Stimulated activated effector memory CD8-positive, alpha-beta T cell treated with anti-CD3 and anti-CD28 coated beads, Interleukin-12 subunit alpha, Interleukin-12 subunit beta, amount 100 ng/mL, for 72 hours (primary cell): ENCODE measurements at regions not wholly inside any gene's neighbourhood (a gene's known extent, or its start where the extent isn't known, plus 50 kb on each side); places are given as distances from the start of the nearest gene placed in this dataset.

Experiments used
- ATAC-seq: fragments of 150-1000 bp; cut with Tn5 transposase; 2 replicates; pipeline ENCODE4 v1.10.0; 2021
- DNase-seq, 2 donors: peaks; one replicate each; pipeline ENCODE4 v3.0.0; 2021 to 2022; ENCODE audit warnings: low spot score in 2 of 2
- H3K27ac Mint-ChIP-seq: one replicate; pipeline ENCODE4 v1.8.0; 2022; ENCODE audit warnings: mild to moderate bottlenecking, mixed read lengths
- H3K36me3 Mint-ChIP-seq: one replicate; pipeline ENCODE4 v1.8.0; 2022; ENCODE audit warnings: mild to moderate bottlenecking, mixed read lengths
- H3K4me1 Mint-ChIP-seq: one replicate; pipeline ENCODE4 v1.8.0; 2022; ENCODE audit warnings: mixed read lengths
- H3K4me3 Mint-ChIP-seq: one replicate; pipeline ENCODE4 v1.8.0; 2022; ENCODE audit warnings: mild to moderate bottlenecking, mixed read lengths
- H3K9me3 Mint-ChIP-seq: one replicate; pipeline ENCODE4 v1.8.0; 2022; ENCODE audit warnings: mixed read lengths

- H3K4me1 Mint-ChIP-seq: no peaks in the 10 kb centered on the region
- H3K9me3 Mint-ChIP-seq: peaks cover 2% of the 10 kb centered on the region
- no peaks in the 10 kb centered on the region for H3K36me3 Mint-ChIP-seq
- DNase-seq (no peak), ATAC-seq (no peak)
- no peak overlapping the region for H3K27ac Mint-ChIP-seq
- H3K4me3 Mint-ChIP-seq: no peak overlapping the region
These were observed 203.4 kb downstream of the NDFIP2 start for GRCh38 chr13:79684371-79684770.

- H3K4me1 Mint-ChIP-seq: no peaks in the 10 kb centered on the region
- no peak overlapping the region for H3K27ac Mint-ChIP-seq
- H3K9me3 Mint-ChIP-seq: peaks cover 2% of the 10 kb centered on the region
- DNase-seq (no peak), ATAC-seq (no peak)
- H3K36me3 Mint-ChIP-seq: no peaks in the 10 kb centered on the region
- no peak overlapping the region for H3K4me3 Mint-ChIP-seq
These were observed 201.2 kb downstream of the NDFIP2 start for GRCh38 chr13:79682164-79682563.

GRCh38 chr13:79681069-79681468 lies 200.1 kb downstream of the NDFIP2 start:
- no peak for ATAC-seq
- H3K4me3 Mint-ChIP-seq: no peak overlapping the region
- H3K27ac Mint-ChIP-seq: no peak overlapping the region
- peaks cover 2% of the 10 kb centered on the region for H3K9me3 Mint-ChIP-seq
- no peak for DNase-seq
- H3K4me1 Mint-ChIP-seq: no peaks in the 10 kb centered on the region
- H3K36me3 Mint-ChIP-seq: no peaks in the 10 kb centered on the region

- no peak overlapping the region for H3K4me3 Mint-ChIP-seq
- H3K27ac Mint-ChIP-seq: no peak overlapping the region
- ATAC-seq (no peak), DNase-seq (no peak)
- no peaks in the 10 kb centered on the region for H3K36me3 Mint-ChIP-seq
- peaks cover 2% of the 10 kb centered on the region for H3K9me3 Mint-ChIP-seq
- no peaks in the 10 kb centered on the region for H3K4me1 Mint-ChIP-seq
These were observed 199.5 kb downstream of the NDFIP2 start for GRCh38 chr13:79680485-79680884.

GRCh38 chr13:79679334-79679733 lies 198.4 kb downstream of the NDFIP2 start:
- H3K4me1 Mint-ChIP-seq: no peaks in the 10 kb centered on the region
- DNase-seq: peak; percentile 12 to 56

GRCh38 chr13:79678100-79678499 lies 197.1 kb downstream of the NDFIP2 start:
- H3K9me3 Mint-ChIP-seq: peaks cover 2% of the 10 kb centered on the region
- H3K4me1 Mint-ChIP-seq: no peaks in the 10 kb centered on the region
- no peak for DNase-seq
- no peaks in the 10 kb centered on the region for H3K36me3 Mint-ChIP-seq
- no peak overlapping the region for H3K27ac Mint-ChIP-seq
- ATAC-seq: no peak
- no peak overlapping the region for H3K4me3 Mint-ChIP-seq

More at GRCh38 chr13:79679334-79679733, 198.4 kb downstream of the NDFIP2 start:
- ATAC-seq: no peak
- H3K36me3 Mint-ChIP-seq: no peaks in the 10 kb centered on the region
- H3K9me3 Mint-ChIP-seq: peaks cover 2% of the 10 kb centered on the region
- H3K27ac Mint-ChIP-seq: no peak overlapping the region
- no peak overlapping the region for H3K4me3 Mint-ChIP-seq

GRCh38 chr13:79675931-79676660 lies 195.1 kb downstream of the NDFIP2 start:
- Mint-ChIP-seq H3K4me3 (no peak overlapping the region), H3K27ac (no peak overlapping the region), H3K36me3 (no peaks in the 10 kb centered on the region), H3K4me1 (no peaks in the 10 kb centered on the region), H3K9me3 (no peaks in the 10 kb centered on the region)
- DNase-seq (no peak), ATAC-seq (no peak)

- Mint-ChIP-seq H3K4me1 (no peaks in the 10 kb centered on the region), H3K4me3 (no peak overlapping the region), H3K27ac (no peak overlapping the region), H3K9me3 (no peaks in the 10 kb centered on the region), H3K36me3 (no peaks in the 10 kb centered on the region)
- ATAC-seq (no peak), DNase-seq (no peak)
These were observed 194.0 kb downstream of the NDFIP2 start for GRCh38 chr13:79674765-79675515.

GRCh38 chr13:79673993-79674377 lies 193.0 kb downstream of the NDFIP2 start:
- no peak overlapping the region for H3K27ac Mint-ChIP-seq
- no peaks in the 10 kb centered on the region for H3K9me3 Mint-ChIP-seq
- no peak overlapping the region for H3K4me3 Mint-ChIP-seq
- H3K36me3 Mint-ChIP-seq: no peaks in the 10 kb centered on the region
- ATAC-seq: no peak
- DNase-seq: no peak
- H3K4me1 Mint-ChIP-seq: no peaks in the 10 kb centered on the region

- no peak for DNase-seq
- Mint-ChIP-seq H3K4me3 (no peak overlapping the region), H3K9me3 (no peaks in the 10 kb centered on the region), H3K4me1 (no peaks in the 10 kb centered on the region), H3K36me3 (no peaks in the 10 kb centered on the region), H3K27ac (no peak overlapping the region)
- no peak for ATAC-seq
These were observed 192.5 kb downstream of the NDFIP2 start for GRCh38 chr13:79673310-79673992.

- no peaks in the 10 kb centered on the region for H3K4me1 Mint-ChIP-seq
- ATAC-seq: no peak
- no peak overlapping the region for H3K27ac Mint-ChIP-seq
- H3K36me3 Mint-ChIP-seq: no peaks in the 10 kb centered on the region
- H3K4me3 Mint-ChIP-seq: no peak overlapping the region
- no peak for DNase-seq
- H3K9me3 Mint-ChIP-seq: no peaks in the 10 kb centered on the region
These were observed 190.5 kb downstream of the NDFIP2 start for GRCh38 chr13:79671420-79671819.

- Mint-ChIP-seq H3K4me3 (no peak overlapping the region), H3K36me3 (no peaks in the 10 kb centered on the region), H3K4me1 (no peaks in the 10 kb centered on the region), H3K27ac (no peak overlapping the region), H3K9me3 (no peaks in the 10 kb centered on the region)
- no peak for ATAC-seq
- no peak for DNase-seq
These were observed 187.3 kb downstream of the NDFIP2 start for GRCh38 chr13:79668201-79668752.

- no peaks in the 10 kb centered on the region for H3K36me3 Mint-ChIP-seq
- no peaks in the 10 kb centered on the region for H3K9me3 Mint-ChIP-seq
- ATAC-seq (no peak), DNase-seq (no peak)
- H3K4me1 Mint-ChIP-seq: no peaks in the 10 kb centered on the region
- H3K4me3 Mint-ChIP-seq: no peak overlapping the region
- no peak overlapping the region for H3K27ac Mint-ChIP-seq
These were observed 186.8 kb downstream of the NDFIP2 start for GRCh38 chr13:79667771-79668170.

GRCh38 chr13:79663977-79664636 lies 183.2 kb downstream of the NDFIP2 start:
- ATAC-seq (no peak), DNase-seq (no peak)
- Mint-ChIP-seq H3K9me3 (no peaks in the 10 kb centered on the region), H3K36me3 (no peaks in the 10 kb centered on the region), H3K4me3 (no peak overlapping the region), H3K4me1 (no peaks in the 10 kb centered on the region), H3K27ac (no peak overlapping the region)

- no peak overlapping the region for H3K27ac Mint-ChIP-seq
- H3K4me1 Mint-ChIP-seq: no peaks in the 10 kb centered on the region
- no peak overlapping the region for H3K4me3 Mint-ChIP-seq
- no peaks in the 10 kb centered on the region for H3K9me3 Mint-ChIP-seq
- ATAC-seq (no peak), DNase-seq (no peak)
- no peaks in the 10 kb centered on the region for H3K36me3 Mint-ChIP-seq
These were observed 182.5 kb downstream of the NDFIP2 start for GRCh38 chr13:79663435-79663834.
